ENCODE measurements at regions not wholly inside any gene's neighbourhood (a gene's known extent, or its start where the extent isn't known, plus 50 kb on each side); places are given as distances from the start of the nearest gene placed in this dataset.

DNA sequence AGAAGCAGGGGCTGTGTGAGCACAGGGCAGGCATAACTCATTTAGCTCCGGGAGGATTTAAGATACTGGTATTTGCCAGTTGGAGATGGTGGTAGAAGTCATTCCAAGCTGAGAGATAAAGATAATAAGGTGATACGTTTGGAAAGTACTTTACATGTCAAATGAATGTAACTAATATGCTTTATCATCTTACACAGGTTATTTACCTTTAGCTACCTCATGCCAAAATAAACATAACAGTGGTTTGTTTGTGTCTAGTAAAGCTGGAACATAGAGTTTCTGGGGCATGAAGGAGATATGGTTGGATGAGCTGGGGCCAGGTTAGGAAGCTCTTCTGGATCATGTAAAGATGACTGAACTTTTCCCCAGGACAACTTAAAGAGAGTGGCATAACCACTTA lies 126.9 kb upstream of the PIK3C3 start:
- ChIA-PET POLR2A (ENCODE audit: partially characterized antibody) (interaction anchor here (0.6 to 1.1 kb wide), 2 partner anchors 21 to 59 kb away, joined by 3 read pairs; no protein-coding TSS in a partner anchor), CTCF (ENCODE audit: partially characterized antibody) (interaction anchor here (0.7 to 1.3 kb wide), 3 partner anchors 8 to 77 kb away, joined by 3 to 4 read pairs (median 3); no protein-coding TSS in a partner anchor)
- Histone ChIP-seq H3K23ac (ENCODE audit: insufficient read length) (no peak overlapping the region), H3K18ac (ENCODE audit: extremely low read depth, low read length) (no peak overlapping the region), H3K9ac (replicated peaks in 1 of 4; ENCODE audit: extremely low read depth in 1 of 4, low read depth in 3 of 4, low read length in 3 of 4) (no peak overlapping the region), H3K23me2 (ENCODE audit: low read depth, low read length) (no peaks in the 10 kb centered on the region), H3K4me2 (ENCODE audit: insufficient read depth in 1 of 2, low read depth in 2 of 2, low read length in 2 of 2) (no peak overlapping the region), H2BK5ac (ENCODE audit: low read depth, low read length) (no peak overlapping the region), H2AFZ (ENCODE audit: low read length) (no peak overlapping the region), H3K79me1 (ENCODE audit: low read depth, low read length) (no peaks in the 10 kb centered on the region), H4K91ac (replicated peaks; ENCODE audit: insufficient read length, low read length) (no peak overlapping the region), H3K27me3 (replicated peaks in 1 of 4; ENCODE audit: control insufficient read depth in 3 of 4, extremely low read depth in 1 of 4, insufficient read depth in 3 of 4, low read length in 3 of 4) (no peaks in the 10 kb centered on the region), H2BK12ac (ENCODE audit: low read depth, low read length) (no peak overlapping the region), H4K20me1 (replicated peaks in 1 of 2; ENCODE audit: control insufficient read depth in 1 of 2, insufficient read depth in 2 of 2, low read length in 2 of 2) (no peaks in the 10 kb centered on the region), H3K36me3 (ENCODE audit: control insufficient read depth in 2 of 4, insufficient read depth in 4 of 4, low read length in 3 of 4) (no peaks in the 10 kb centered on the region), H2BK120ac (replicated peaks; ENCODE audit: low read depth, low read length) (no peak overlapping the region), H4K5ac (ENCODE audit: insufficient read length, low read depth, low read length) (no peak overlapping the region), H2AK5ac (ENCODE audit: low read depth, low read length) (no peak overlapping the region), H4K8ac (ENCODE audit: extremely low read depth, insufficient read depth, low read length) (no peak overlapping the region), H3K9me3 (ENCODE audit: insufficient read depth in 2 of 2, low read depth in 1 of 2, low read length in 1 of 2) (no peaks in the 10 kb centered on the region), H3K4me3 (ENCODE audit: extremely low read depth in 1 of 4, insufficient read depth in 2 of 4, low read depth in 3 of 4, low read length in 4 of 4) (no peak overlapping the region), H3K4me1 (replicated peaks in 1 of 4; ENCODE audit: control insufficient read depth in 3 of 4, insufficient read depth in 4 of 4, low read length in 3 of 4) (no peaks in the 10 kb centered on the region; a peak in 1 of 7 replicates), H3K4ac (replicated peaks; ENCODE audit: insufficient read length, low read depth, low read length) (no peak overlapping the region), H3K79me2 (ENCODE audit: control insufficient read depth in 1 of 2, insufficient read depth in 2 of 2, low read length in 2 of 2) (no peaks in the 10 kb centered on the region), H3K27ac (ENCODE audit: low read depth, low read length) (no peak overlapping the region), H3K14ac (ENCODE audit: insufficient read length) (no peak overlapping the region), H2BK15ac (ENCODE audit: low read length) (no peak overlapping the region), H2BK20ac (ENCODE audit: low read length) (no peak overlapping the region), H3K56ac (replicated peaks; ENCODE audit: insufficient read length, low read depth, low read length) (no peak overlapping the region)
- WGBS, 2 experiments (ENCODE audit: extremely low coverage in 1 of 2, insufficient coverage in 1 of 2, insufficient read length in 1 of 2, insufficient replicate concordance in 2 of 2, low coverage in 1 of 2, low lambda C conversion rate in 2 of 2, missing lambda C conversion rate in 1 of 2) = 97% methylated on average over 2 of the region's 2 CpGs; no CpG with 5 or more reads in 1 of the 2 experiments
- no peak for DNase-seq (ENCODE audit: low read depth in 1 of 2, low spot score in 2 of 2)
- no peak for FAIRE-seq
- TF ChIP-seq SUZ12 (IDR thresholded peaks at IDR 0.05; ENCODE audit: low read length) (no peak), POLR2A (IDR thresholded peaks at IDR 0.05; ENCODE audit: control extremely low read depth in 1 of 2, low read depth in 2 of 2, low read length in 2 of 2) (no peak)
- TF ChIP-seq, protein P1, sequence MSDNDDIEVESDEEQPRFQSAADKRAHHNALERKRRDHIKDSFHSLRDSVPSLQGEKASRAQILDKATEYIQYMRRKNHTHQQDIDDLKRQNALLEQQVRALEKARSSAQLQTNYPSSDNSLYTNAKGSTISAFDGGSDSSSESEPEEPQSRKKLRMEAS (IDR thresholded peaks at IDR 0.05) = no peak
- TF ChIP-seq, protein P2, sequence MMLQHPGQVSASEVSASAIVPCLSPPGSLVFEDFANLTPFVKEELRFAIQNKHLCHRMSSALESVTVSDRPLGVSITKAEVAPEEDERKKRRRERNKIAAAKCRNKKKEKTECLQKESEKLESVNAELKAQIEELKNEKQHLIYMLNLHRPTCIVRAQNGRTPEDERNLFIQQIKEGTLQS (IDR thresholded peaks at IDR 0.05; ENCODE audit: insufficient read depth, low read depth, low read length) = no peak

Data from H1 (cell line).